ENCODE measurements at regions not wholly inside any gene's neighbourhood (a gene's known extent, or its start where the extent isn't known, plus 50 kb on each side); places are given as distances from the start of the nearest gene placed in this dataset.

DNA sequence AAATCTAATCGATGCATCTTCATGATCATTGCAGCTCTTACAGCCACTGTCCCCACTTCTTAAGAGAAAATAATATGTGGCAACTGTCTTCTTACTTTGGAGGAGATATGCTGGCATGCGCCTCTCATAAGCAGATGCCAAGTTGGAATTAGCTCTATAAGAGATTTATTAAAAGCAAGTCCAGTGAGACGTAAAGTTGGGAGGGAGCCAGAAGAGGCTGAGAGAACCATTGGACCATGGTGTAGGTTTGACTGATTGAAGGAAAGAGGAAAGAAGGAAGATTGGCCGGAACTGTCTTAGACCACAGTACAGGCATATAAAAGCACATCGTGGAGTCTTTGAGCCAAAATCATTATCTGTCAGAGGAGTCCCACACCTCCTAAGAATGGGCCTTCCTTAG lies 265.7 kb upstream of the ZC3H15 start:
- TF ChIP-seq CTCF (IDR thresholded peaks at IDR 0.05) (no peak), POLR2A (IDR thresholded peaks at IDR 0.05) (no peak)
